SK-N-SH (cell line): ENCODE measurements at regions not wholly inside any gene's neighbourhood (a gene's known extent, or its start where the extent isn't known, plus 50 kb on each side); places are given as distances from the start of the nearest gene placed in this dataset.

Source experiments
- CTCF ChIA-PET: fragments of 300-600, 350-600 bp; formaldehyde crosslinking; extraction: SDS; loops from one replicate; lab custom pipeline; 2021; lab: Yijun Ruan, JAX
- POLR2A ChIA-PET: fragments of 350-600 bp; sonication (Branson Sonifier 250); formaldehyde crosslinking; extraction: SDS; loops from one replicate; lab custom pipeline; 2020; ENCODE audit warnings: antibody characterized with exemption, inconsistent platforms; lab: Yijun Ruan, JAX
- DNase-seq: peaks from one replicate; pipeline ENCODE4 v3.0.0; 2012
- H2AFZ ChIP-seq: fragments of 200-600 bp; sonication (generic); 2 replicates; pipeline ENCODE4 v1.8.1; 2016; ENCODE audit warnings: antibody characterized with exemption, mild to moderate bottlenecking, low read depth
- H3F3A ChIP-seq: fragments of 200-600 bp; sonication (generic); replicated peaks from 2 replicates; pipeline ENCODE3; 2016; ENCODE audit warnings: antibody characterized with exemption, mild to moderate bottlenecking; ENCODE audit not compliant: insufficient read depth
- H3K27ac ChIP-seq, 2 experiments: fragments of 200-500 bp in 1 of 2; fragments of 200-600 bp in 1 of 2; sonication (Bioruptor generic) in 1 of 2; sonication (generic), shearing (Covaris generic) in 1 of 2; 2 replicates each; pipeline versions ENCODE4 v1.5.1 to v1.6.1; 2014 to 2016; ENCODE audit warnings: low read depth in 2 of 2, inconsistent platforms in 1 of 2, low read length in 1 of 2, mild to moderate bottlenecking in 1 of 2, mixed read lengths in 1 of 2
- H3K27me3 ChIP-seq: fragments of 200-600 bp; sonication (generic), shearing (Covaris generic); 2 replicates; pipeline ENCODE4 v1.6.1; 2016; ENCODE audit warnings: mixed run types; ENCODE audit not compliant: insufficient read depth
- H3K36me3 ChIP-seq, 2 experiments: fragments of 200-500 bp in 1 of 2; fragments of 200-600 bp in 1 of 2; sonication (Bioruptor generic) in 1 of 2; sonication (generic) in 1 of 2; replicated peaks in 1 of 2; 2 replicates each; pipeline versions ENCODE3 to v1.5.1; 2014 to 2016; ENCODE audit warnings: low read length in 1 of 2, mild to moderate bottlenecking in 1 of 2; ENCODE audit not compliant: insufficient read depth in 2 of 2, control insufficient read depth in 1 of 2
- H3K4me1 ChIP-seq, 2 experiments: fragments of 200-500 bp in 1 of 2; fragments of 200-600 bp in 1 of 2; sonication (Bioruptor generic) in 1 of 2; sonication (generic), shearing (Covaris generic) in 1 of 2; 2 replicates each; pipeline versions ENCODE4 v1.5.1 to v1.6.1; 2014 to 2016; ENCODE audit warnings: low read depth in 1 of 2, low read length in 1 of 2, mixed run types in 1 of 2; ENCODE audit not compliant: insufficient read depth in 2 of 2, control insufficient read depth in 1 of 2
- H3K4me2 ChIP-seq: fragments of 200-600 bp; sonication (generic), shearing (Covaris generic); 2 replicates; pipeline ENCODE4 v1.6.1; 2017; ENCODE audit warnings: mixed run types
- H3K4me3 ChIP-seq, 2 experiments: fragments of 200-500 bp in 1 of 2; fragments of 200-600 bp in 1 of 2; sonication (Bioruptor generic) in 1 of 2; sonication (generic), shearing (Covaris generic) in 1 of 2; 2 replicates each; pipeline versions ENCODE4 v1.5.1 to v1.8.1; 2014 to 2016; ENCODE audit warnings: low read depth in 2 of 2, inconsistent platforms in 1 of 2, low read length in 1 of 2, mild to moderate bottlenecking in 1 of 2, mixed read lengths in 1 of 2, moderate library complexity in 1 of 2
- H3K79me2 ChIP-seq: fragments of 200-600 bp; sonication (generic); 2 replicates; pipeline ENCODE4 v1.8.1; 2017; ENCODE audit warnings: mild to moderate bottlenecking; ENCODE audit not compliant: insufficient read depth
- H3K9ac ChIP-seq: fragments of 200-600 bp; sonication (generic); 2 replicates; pipeline ENCODE4 v1.6.1; 2017; ENCODE audit warnings: mixed run types
- H3K9me2 ChIP-seq: fragments of 200-600 bp; sonication (generic); 2 replicates; pipeline ENCODE4 v1.6.1; 2017; ENCODE audit warnings: mixed run types
- H3K9me3 ChIP-seq: fragments of 200-600 bp; sonication (generic); 2 replicates; pipeline ENCODE4 v1.6.1; 2017; ENCODE audit warnings: mixed run types, mild to moderate bottlenecking, moderate library complexity
- H4K20me1 ChIP-seq: fragments of 200-600 bp; sonication (generic); 2 replicates; pipeline ENCODE4 v1.6.1; 2017; ENCODE audit warnings: mild to moderate bottlenecking, mixed run types; ENCODE audit not compliant: insufficient read depth
- EZH2phosphoT487 ChIP-seq: fragments of 200-600 bp; sonication (generic); IDR thresholded peaks from 2 replicates; pipeline ENCODE4 v1.6.1; 2017; ENCODE audit warnings: low read depth, mixed run types, mild to moderate bottlenecking, antibody characterized with exemption, moderate library complexity, borderline replicate concordance
- FOSL2 ChIP-seq: IDR thresholded peaks from 2 replicates; pipeline ENCODE4 v1.4.0; 2012; ENCODE audit warnings: low read depth, mild to moderate bottlenecking, moderate library complexity, borderline replicate concordance
- FOXM1 ChIP-seq: IDR thresholded peaks from 2 replicates; pipeline ENCODE4 v1.4.0; 2012; ENCODE audit warnings: low read depth, mild to moderate bottlenecking
- GABPA ChIP-seq: IDR thresholded peaks from 2 replicates; pipeline ENCODE4 v1.4.0; 2012; ENCODE audit warnings: low read depth, mild to moderate bottlenecking
- GATA2 ChIP-seq: sonication (generic); formaldehyde crosslinking; IDR thresholded peaks from 2 replicates; pipeline ENCODE4 v1.5.0; 2020; ENCODE audit warnings: mild to moderate bottlenecking, missing genetic modification reagents
- JUND ChIP-seq: IDR thresholded peaks from 2 replicates; pipeline ENCODE4 v1.4.0; 2012
- MEF2A ChIP-seq: IDR thresholded peaks from 2 replicates; pipeline ENCODE4 v1.4.0; 2012; ENCODE audit warnings: low read depth, borderline replicate concordance
- NRF1 ChIP-seq: IDR thresholded peaks from 2 replicates; pipeline ENCODE4 v1.6.1; 2012; ENCODE audit warnings: low read depth, mild to moderate bottlenecking, low read length
- POLR2AphosphoS5 ChIP-seq: IDR thresholded peaks from 2 replicates; pipeline ENCODE4 v1.6.1; 2012; ENCODE audit warnings: low read depth, low read length
- RAD21 ChIP-seq: IDR thresholded peaks from 2 replicates; pipeline ENCODE4 v1.6.1; 2012; ENCODE audit warnings: mild to moderate bottlenecking, low read length
- RCOR1 ChIP-seq: fragments of 150-350 bp; IDR thresholded peaks from 2 replicates; pipeline ENCODE4 v1.6.1; 2017; ENCODE audit warnings: antibody characterized with exemption, low read length
- RFX5 ChIP-seq: IDR thresholded peaks from 2 replicates; pipeline ENCODE4 v1.6.1; 2012; ENCODE audit warnings: mild to moderate bottlenecking, improper control_type of control experiment, low read length
- SMC3 ChIP-seq: IDR thresholded peaks from 2 replicates; pipeline ENCODE4 v1.6.1; 2012; ENCODE audit warnings: low read depth, low read length, improper control_type of control experiment
- TAF1 ChIP-seq: IDR thresholded peaks from 2 replicates; pipeline ENCODE4 v1.6.1; 2012; ENCODE audit warnings: low read depth, mild to moderate bottlenecking, low read length, moderate library complexity, borderline replicate concordance
- TCF12 ChIP-seq: IDR thresholded peaks from 2 replicates; pipeline ENCODE4 v1.4.0; 2012
- TEAD4 ChIP-seq: IDR thresholded peaks from 2 replicates; pipeline ENCODE4 v1.4.0; 2012; ENCODE audit warnings: mild to moderate bottlenecking, borderline replicate concordance; ENCODE audit not compliant: insufficient read depth
- WGBS: methylation state at CpG from one replicate; pipeline ENCODE4 v1.1.6; 2017; ENCODE audit warnings: low lambda C conversion rate; 5-methylcytosine and 5-hydroxymethylcytosine counted together
- TF ChIP-seq, protein P1 (sequence below): IDR thresholded peaks from 2 replicates; pipeline ENCODE4 v1.4.0; 2012; ENCODE audit warnings: low read depth
- TF ChIP-seq, protein P2 (sequence below): IDR thresholded peaks from 2 replicates; pipeline ENCODE4 v1.4.0; 2012; ENCODE audit warnings: low read depth, borderline replicate concordance
- TF ChIP-seq, protein P3 (sequence below): IDR thresholded peaks from 2 replicates; pipeline ENCODE4 v1.4.0; 2012; ENCODE audit warnings: low read depth, borderline replicate concordance

DNA sequence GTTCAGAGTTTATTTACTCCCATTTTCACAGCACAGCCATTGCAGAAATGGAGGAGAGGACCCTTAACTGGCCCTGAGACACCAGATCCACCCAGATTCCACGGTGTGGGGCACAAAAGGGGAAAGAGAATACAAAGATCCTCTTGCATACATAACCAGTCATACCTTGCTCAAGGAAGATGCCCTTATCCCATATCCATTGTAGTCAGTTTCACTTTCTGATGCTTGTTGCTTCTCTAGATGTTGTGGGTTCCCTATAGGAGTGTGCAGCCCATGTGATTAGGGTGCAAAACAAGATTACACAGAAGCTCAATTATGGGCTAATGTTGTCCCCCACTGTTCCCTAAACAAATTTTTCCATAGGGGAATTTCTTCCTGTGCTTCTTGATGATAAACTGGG lies 1309.0 kb upstream of the PABPC4L start:
- H3K4me2 ChIP-seq, result no peak overlapping the region
- H3K4me1 ChIP-seq, result 0 out of 4 replicates have a peak, but pooled peaks cover 0 to 4% of the 10 kb centered on the region in 2 experiments
- H4K20me1 ChIP-seq, result no peaks in the 10 kb centered on the region
- H3K4me3 ChIP-seq, result no peak overlapping the region
- no peaks in the 10 kb centered on the region for H3K27me3 ChIP-seq
- H3K9me2 ChIP-seq, result no peaks in the 10 kb centered on the region
- ChIA-PET POLR2A (no interaction called here), CTCF (no interaction called here)
- 0% methylated on average over 1 of the region's 1 CpG for WGBS
- H3F3A ChIP-seq, result peaks cover 3% of the 10 kb centered on the region
- no peak overlapping the region for H3K9ac ChIP-seq
- no peaks in the 10 kb centered on the region for H3K79me2 ChIP-seq
- DNase-seq, result no peak
- no peaks in the 10 kb centered on the region for H3K36me3 ChIP-seq
- 0 out of 2 replicates have a peak overlapping the region, but pooled peaks have one; percentile 9 for H2AFZ ChIP-seq
- H3K27ac ChIP-seq, result no peak overlapping the region
- no peaks in the 10 kb centered on the region for H3K9me3 ChIP-seq
- TF ChIP-seq POLR2AphosphoS5 (no peak), MEF2A (no peak), RCOR1 (no peak), EZH2phosphoT487 (no peak), SMC3 (no peak)
- TF ChIP-seq, all 33 proteins: peak for 0

DNA sequence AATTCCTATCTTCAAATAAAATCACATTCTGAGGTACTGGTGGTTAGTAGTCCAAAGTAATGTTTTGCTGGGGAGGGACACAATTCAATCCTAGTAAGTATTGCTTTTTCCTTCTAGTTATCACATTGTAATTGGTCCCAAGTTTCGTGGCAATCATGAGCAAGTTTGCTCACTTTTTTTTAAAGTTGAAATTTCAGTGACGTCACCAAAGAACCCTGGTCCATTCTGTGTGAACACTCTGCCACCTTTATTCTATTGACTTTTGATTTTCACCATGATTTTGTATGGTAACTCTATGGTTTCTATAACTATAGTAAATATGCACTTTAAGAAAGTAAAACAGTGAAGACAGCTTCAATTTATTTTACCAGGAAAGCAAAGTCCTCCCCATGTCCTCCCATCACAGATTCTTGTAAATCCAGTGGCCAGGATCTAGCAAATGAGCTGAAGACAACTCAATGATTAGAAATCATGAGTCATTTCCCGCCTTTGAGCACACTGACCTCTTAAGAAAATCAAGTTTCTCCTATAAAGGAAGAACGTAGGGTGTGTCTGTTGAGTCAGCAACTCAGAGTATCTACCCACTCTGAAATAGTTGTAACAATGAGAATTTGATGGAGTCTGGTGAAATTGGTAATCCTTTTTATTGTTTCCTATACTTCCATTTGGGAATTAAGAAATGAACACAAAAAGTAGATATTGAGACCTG lies 1306.6 kb upstream of the PABPC4L start:
- H3K79me2 ChIP-seq, result no peaks in the 10 kb centered on the region
- peak overlapping the region; percentile 57; the same call in 1 of the 2 replicates for H2AFZ ChIP-seq
- H3K4me1 ChIP-seq, result 0 out of 4 replicates have a peak, but pooled peaks cover 0 to 4% of the 10 kb centered on the region in 2 experiments
- no peaks in the 10 kb centered on the region for H3K27me3 ChIP-seq
- DNase-seq, result no peak
- ChIA-PET CTCF (no interaction called here), POLR2A (no interaction called here)
- no peaks in the 10 kb centered on the region for H3K9me2 ChIP-seq
- no peak overlapping the region for H3K9ac ChIP-seq
- no peak overlapping the region for H3K4me2 ChIP-seq
- H3K36me3 ChIP-seq, result no peaks in the 10 kb centered on the region
- WGBS, result 19% methylated on average over 4 of the region's 4 CpGs
- no peaks in the 10 kb centered on the region for H3K9me3 ChIP-seq
- H4K20me1 ChIP-seq, result no peaks in the 10 kb centered on the region
- peak; percentile 75; the same call in 1 of the 2 replicates for TF ChIP-seq FOSL2
- no peak for TF ChIP-seq FOXM1
- peak; percentile 45; the same call in 1 of the 2 replicates for TF ChIP-seq JUND
- no peak for TF ChIP-seq GABPA
- TF ChIP-seq, protein P1, sequence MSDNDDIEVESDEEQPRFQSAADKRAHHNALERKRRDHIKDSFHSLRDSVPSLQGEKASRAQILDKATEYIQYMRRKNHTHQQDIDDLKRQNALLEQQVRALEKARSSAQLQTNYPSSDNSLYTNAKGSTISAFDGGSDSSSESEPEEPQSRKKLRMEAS, result 0 out of 2 replicates have a peak, but pooled peaks have one; percentile 31
- H3F3A ChIP-seq, result peaks cover 3% of the 10 kb centered on the region
- H3K4me3 ChIP-seq, result no peak overlapping the region
- no peak overlapping the region for H3K27ac ChIP-seq

DNA sequence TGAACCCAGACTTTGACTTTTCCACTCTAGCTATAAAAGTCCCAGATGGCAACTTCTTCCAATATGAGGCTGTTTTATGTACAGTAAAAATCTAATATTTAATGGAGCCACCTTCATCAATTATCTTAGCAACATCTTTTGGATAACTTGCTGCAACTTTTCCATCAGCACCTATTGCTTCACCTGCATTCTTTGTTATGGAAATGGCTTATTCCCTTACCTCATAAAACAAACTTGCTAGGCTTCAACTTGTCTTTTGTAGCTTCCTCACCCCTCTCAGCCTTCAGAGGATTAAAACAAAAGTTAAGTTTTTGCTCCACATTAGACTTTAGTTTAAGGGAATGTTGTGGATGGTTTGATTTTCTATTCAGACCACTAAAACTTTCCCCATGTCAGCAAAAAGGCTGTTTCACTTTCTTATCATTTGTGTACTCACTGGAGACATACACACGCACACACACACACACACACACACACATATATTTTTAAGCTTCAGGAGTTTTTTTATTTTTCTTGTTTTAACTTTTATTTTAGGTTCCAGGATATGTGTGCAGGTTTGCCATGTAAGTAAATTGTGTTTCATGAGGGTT lies 1296.1 kb upstream of the PABPC4L start:
- H3K4me2 ChIP-seq, result no peak overlapping the region
- CTCF ChIA-PET, result no interaction called here
- H3K4me3 ChIP-seq, result no peak overlapping the region
- no peaks in the 10 kb centered on the region for H3K36me3 ChIP-seq
- no peaks in the 10 kb centered on the region for H3K9me3 ChIP-seq
- POLR2A ChIA-PET, result no interaction called here
- no peaks in the 10 kb centered on the region for H3F3A ChIP-seq
- H4K20me1 ChIP-seq, result no peaks in the 10 kb centered on the region
- H3K4me1 ChIP-seq, result no peaks in the 10 kb centered on the region
- no peaks in the 10 kb centered on the region for H3K79me2 ChIP-seq
- H3K27me3 ChIP-seq, result no peaks in the 10 kb centered on the region
- 0% methylated on average over 1 of the region's 1 CpG for WGBS
- no peak for DNase-seq
- TF ChIP-seq RFX5 (no peak), MEF2A (no peak), TAF1 (no peak), NRF1 (no peak), TCF12 (no peak), RCOR1 (no peak), GATA2 (no peak), RAD21 (no peak), EZH2phosphoT487 (no peak), FOXM1 (no peak), TEAD4 (no peak)
- TF ChIP-seq, protein P2, sequence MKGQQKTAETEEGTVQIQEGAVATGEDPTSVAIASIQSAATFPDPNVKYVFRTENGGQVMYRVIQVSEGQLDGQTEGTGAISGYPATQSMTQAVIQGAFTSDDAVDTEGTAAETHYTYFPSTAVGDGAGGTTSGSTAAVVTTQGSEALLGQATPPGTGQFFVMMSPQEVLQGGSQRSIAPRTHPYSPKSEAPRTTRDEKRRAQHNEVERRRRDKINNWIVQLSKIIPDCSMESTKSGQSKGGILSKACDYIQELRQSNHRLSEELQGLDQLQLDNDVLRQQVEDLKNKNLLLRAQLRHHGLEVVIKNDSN, result no peak
- TF ChIP-seq, protein P3, sequence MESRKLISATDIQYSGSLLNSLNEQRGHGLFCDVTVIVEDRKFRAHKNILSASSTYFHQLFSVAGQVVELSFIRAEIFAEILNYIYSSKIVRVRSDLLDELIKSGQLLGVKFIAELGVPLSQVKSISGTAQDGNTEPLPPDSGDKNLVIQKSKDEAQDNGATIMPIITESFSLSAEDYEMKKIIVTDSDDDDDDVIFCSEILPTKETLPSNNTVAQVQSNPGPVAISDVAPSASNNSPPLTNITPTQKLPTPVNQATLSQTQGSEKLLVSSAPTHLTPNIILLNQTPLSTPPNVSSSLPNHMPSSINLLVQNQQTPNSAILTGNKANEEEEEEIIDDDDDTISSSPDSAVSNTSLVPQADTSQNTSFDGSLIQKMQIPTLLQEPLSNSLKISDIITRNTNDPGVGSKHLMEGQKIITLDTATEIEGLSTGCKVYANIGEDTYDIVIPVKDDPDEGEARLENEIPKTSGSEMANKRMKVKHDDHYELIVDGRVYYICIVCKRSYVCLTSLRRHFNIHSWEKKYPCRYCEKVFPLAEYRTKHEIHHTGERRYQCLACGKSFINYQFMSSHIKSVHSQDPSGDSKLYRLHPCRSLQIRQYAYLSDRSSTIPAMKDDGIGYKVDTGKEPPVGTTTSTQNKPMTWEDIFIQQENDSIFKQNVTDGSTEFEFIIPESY, result no peak
- H2AFZ ChIP-seq, result no peak overlapping the region
- H3K9ac ChIP-seq, result no peak overlapping the region
- no peaks in the 10 kb centered on the region for H3K9me2 ChIP-seq
- H3K27ac ChIP-seq, result no peak overlapping the region
